Sigmoid colon (tissue), 3 donors: ENCODE measurements at regions not wholly inside any gene's neighbourhood (a gene's known extent, or its start where the extent isn't known, plus 50 kb on each side); places are given as distances from the start of the nearest gene placed in this dataset.

Experiments
- CTCF ChIP-seq, 4 experiments: fragments of 450-650 bp in 3 of 4; fragments of 200-600 bp in 1 of 4; IDR thresholded peaks; one replicate each; pipeline ENCODE4 v1.5.1; 2016 to 2019; ENCODE audit warnings: antibody characterized with exemption in 4 of 4, mild to moderate bottlenecking in 3 of 4, moderate library complexity in 2 of 4
- POLR2A ChIP-seq, 2 donors: fragments of 450-650 bp; IDR thresholded peaks; one replicate each; pipeline ENCODE4 v1.6.1; 2016; ENCODE audit warnings: antibody characterized with exemption in 2 of 2, mild to moderate bottlenecking in 2 of 2, moderate library complexity in 2 of 2

- no peak for TF ChIP-seq CTCF (IDR thresholded peaks at IDR 0.05)
- no peak for TF ChIP-seq POLR2A (IDR thresholded peaks at IDR 0.05)
These were observed 61.3 kb upstream of the ADGRL1 start for GRCh38 chr19:14267224-14267741.
